Stomach (tissue), 8 donors: ENCODE measurements at regions not wholly inside any gene's neighbourhood (a gene's known extent, or its start where the extent isn't known, plus 50 kb on each side); places are given as distances from the start of the nearest gene placed in this dataset.

Source experiments
- DNase-seq, 2 donors: peaks; one replicate each; pipeline versions ENCODE4 v3.0.0 to v3.0.0-alpha.2; 2013 to 2019
- H3K27ac ChIP-seq, 5 donors: fragments of 200-600 bp in 4 of 5; sonication (generic) in 4 of 5; one replicate each; pipeline ENCODE4 v1.5.1; 2013 to 2019; ENCODE audit warnings: mild to moderate bottlenecking in 1 of 5, moderate library complexity in 1 of 5
- H3K27me3 ChIP-seq, 3 donors: fragments of 200-600 bp; sonication (generic); one replicate each; pipeline ENCODE4 v1.5.1; 2017 to 2019; ENCODE audit warnings: mixed run types in 1 of 3
- H3K36me3 ChIP-seq, 4 donors: fragments of 200-600 bp; sonication (generic); 1 replicate in 3 of 4; 2 replicates in 1 of 4; pipeline ENCODE4 v1.5.1; 2016 to 2019
- H3K4me1 ChIP-seq, 4 donors: fragments of 200-600 bp; sonication (generic); one replicate each; pipeline ENCODE4 v1.5.1; 2016 to 2019
- H3K4me3 ChIP-seq, 4 donors: fragments of 200-600 bp; sonication (generic) in 3 of 4; one replicate each; pipeline ENCODE4 v1.5.1; 2016 to 2019; ENCODE audit warnings: mild to moderate bottlenecking in 1 of 4
- H3K9me3 ChIP-seq, 4 donors: fragments of 200-600 bp; sonication (generic); one replicate each; pipeline ENCODE4 v1.5.1; 2016 to 2019
- CTCF ChIP-seq, 7 experiments: fragments of 450-650 bp in 4 of 7; fragments of 200-600 bp in 3 of 7; sonication (generic) in 3 of 7; IDR thresholded peaks; one replicate each; pipeline ENCODE4 v1.5.1; 2016 to 2019; ENCODE audit warnings: antibody characterized with exemption in 7 of 7, control low read depth in 2 of 7, mild to moderate bottlenecking in 1 of 7
- EP300 ChIP-seq: sonication (generic); formaldehyde crosslinking; IDR thresholded peaks from one replicate; pipeline ENCODE4 v1.6.1; 2017; ENCODE audit warnings: antibody characterized with exemption
- POLR2A ChIP-seq, 4 donors: fragments of 450-650 bp; IDR thresholded peaks; one replicate each; pipeline ENCODE4 v1.6.1; 2016; ENCODE audit warnings: antibody characterized with exemption in 4 of 4, control low read depth in 2 of 4, mild to moderate bottlenecking in 1 of 4, moderate library complexity in 1 of 4
- POLR2AphosphoS5 ChIP-seq, 3 donors: sonication (generic); formaldehyde crosslinking; IDR thresholded peaks; one replicate each; pipeline ENCODE4 v1.6.1; 2016; ENCODE audit warnings: antibody characterized with exemption in 3 of 3
- WGBS, 5 donors: extraction: QIAGEN DNeasy Blood & Tissue Kit in 3 of 5; methylation state at CpG; one replicate each; pipeline versions ENCODE4 v1.1.5 to v1.1.7; 2013 to 2018; 5-methylcytosine and 5-hydroxymethylcytosine counted together
- intact Hi-C: fragments of 100-400 bp; cut with DNase I; formaldehyde crosslinking; loops from one replicate; pipeline ENCODE4 v1.15.1; 2023; ENCODE audit warnings: low total_unique reads
- donor health status: healthy with polysubstance abuse.
- donor health status: Bipolar disorder and iron deficiency.
- donor health status: healthy.

GRCh38 chr11:95568281-95568680 lies 221.3 kb downstream of the FAM76B start:
- DNase-seq: no peak
- TF ChIP-seq EP300 (no peak), CTCF (IDR thresholded peaks at IDR 0.05) (no peak), POLR2AphosphoS5 (IDR thresholded peaks at IDR 0.05) (no peak), POLR2A (IDR thresholded peaks at IDR 0.05) (no peak)
- H3K36me3 ChIP-seq: no peaks in the 10 kb centered on the region
- H3K27me3 ChIP-seq: no peaks in the 10 kb centered on the region
- no peak overlapping the region for H3K4me3 ChIP-seq
- H3K27ac ChIP-seq: no peak overlapping the region
- WGBS, 5 donors: 85 to 97% (median 91%) methylated on average over 1 of the region's 1 CpG
- peaks cover 0 to 5% (median 0%) of the 10 kb centered on the region in 4 donors for H3K9me3 ChIP-seq
- intact Hi-C loops: no loop called here
- peaks cover 0 to 9% (median 0%) of the 10 kb centered on the region in 4 donors for H3K4me1 ChIP-seq

- H3K4me1 ChIP-seq: peaks cover 0 to 9% (median 0%) of the 10 kb centered on the region in 4 donors
- intact Hi-C loops: no loop called here
- DNase-seq: no peak
- H3K27me3 ChIP-seq: no peaks in the 10 kb centered on the region
- no peaks in the 10 kb centered on the region for H3K36me3 ChIP-seq
- H3K27ac ChIP-seq: no peak overlapping the region
- no peak for TF ChIP-seq CTCF (IDR thresholded peaks at IDR 0.05)
- TF ChIP-seq EP300: no peak
- H3K9me3 ChIP-seq: peaks cover 0 to 5% (median 0%) of the 10 kb centered on the region in 4 donors
- 74 to 85% (median 83%) methylated on average over 1 of the region's 1 CpG for WGBS, 5 donors
- no peak overlapping the region for H3K4me3 ChIP-seq
Measured at GRCh38 chr11:95567685-95568084, 221.9 kb downstream of the FAM76B start.

- intact Hi-C loops: no loop called here
- TF ChIP-seq CTCF (IDR thresholded peaks at IDR 0.05) (no peak), POLR2A (IDR thresholded peaks at IDR 0.05) (no peak), EP300 (no peak), POLR2AphosphoS5 (IDR thresholded peaks at IDR 0.05) (no peak)
Measured at GRCh38 chr11:95566211-95566610, 223.4 kb downstream of the FAM76B start.

GRCh38 chr11:95565724-95566141 lies 223.8 kb downstream of the FAM76B start:
- WGBS, 5 donors: 61 to 88% (median 80%) methylated on average over 1 of the region's 1 CpG
- intact Hi-C loops: no loop called here
- no peaks in the 10 kb centered on the region for H3K36me3 ChIP-seq
- no peak overlapping the region for H3K4me3 ChIP-seq
- H3K27ac ChIP-seq: no peak overlapping the region
- H3K4me1 ChIP-seq: peaks cover 0 to 9% (median 0%) of the 10 kb centered on the region in 4 donors
- H3K27me3 ChIP-seq: no peaks in the 10 kb centered on the region
- DNase-seq: no peak
- H3K9me3 ChIP-seq: peaks cover 0 to 5% (median 0%) of the 10 kb centered on the region in 4 donors
- TF ChIP-seq CTCF (IDR thresholded peaks at IDR 0.05): no peak
- no peak for TF ChIP-seq POLR2AphosphoS5 (IDR thresholded peaks at IDR 0.05)
- TF ChIP-seq EP300: no peak
- TF ChIP-seq POLR2A (IDR thresholded peaks at IDR 0.05): no peak

More at GRCh38 chr11:95566211-95566610, 223.4 kb downstream of the FAM76B start:
- Histone ChIP-seq H3K4me3 (no peak overlapping the region), H3K9me3 (peaks cover 0 to 5% (median 0%) of the 10 kb centered on the region in 4 donors), H3K27me3 (no peaks in the 10 kb centered on the region), H3K36me3 (no peaks in the 10 kb centered on the region), H3K27ac (no peak overlapping the region), H3K4me1 (peaks cover 0 to 9% (median 0%) of the 10 kb centered on the region in 4 donors)
- 32 to 62% (median 50%) methylated on average over 1 of the region's 1 CpG for WGBS, 5 donors
- DNase-seq: peak in 1 of 2 donors; percentile 40
